Thymus (tissue), 11 donors: ENCODE measurements at regions not wholly inside any gene's neighbourhood (a gene's known extent, or its start where the extent isn't known, plus 50 kb on each side); places are given as distances from the start of the nearest gene placed in this dataset.
"Not testable (repeated sequence)": the region's sequence is repeated elsewhere in the genome, so short reads cannot be mapped to it uniquely, and the experiment has no call there.

ENCODE experiments used
- DNase-seq, 9 donors: peaks; one replicate each; pipeline ENCODE4 v3.0.0-alpha.2; 2013; ENCODE audit warnings: low spot score in 9 of 9, low read depth in 6 of 9, missing footprints in 1 of 9
- H3K27ac ChIP-seq, 2 donors: one replicate each; pipeline ENCODE4 v1.5.1; 2013; ENCODE audit warnings: control low read depth in 1 of 2, low read depth in 1 of 2, low read length in 1 of 2, mild to moderate bottlenecking in 1 of 2, moderate library complexity in 1 of 2
- H3K27me3 ChIP-seq, 2 donors: one replicate each; pipeline ENCODE4 v1.5.1; 2013; ENCODE audit warnings: low read length in 1 of 2; ENCODE audit not compliant: control insufficient read depth in 2 of 2, insufficient read depth in 1 of 2
- H3K36me3 ChIP-seq, 2 donors: one replicate each; pipeline ENCODE4 v1.5.1; 2013; ENCODE audit warnings: low read length in 1 of 2, mild to moderate bottlenecking in 1 of 2, moderate library complexity in 1 of 2; ENCODE audit not compliant: control insufficient read depth in 2 of 2, insufficient read depth in 2 of 2
- H3K4me1 ChIP-seq, 2 donors: one replicate each; pipeline ENCODE4 v1.5.1; 2013; ENCODE audit warnings: low read length in 2 of 2; ENCODE audit not compliant: control insufficient read depth in 2 of 2, insufficient read depth in 2 of 2
- H3K4me3 ChIP-seq, 2 donors: one replicate each; pipeline ENCODE4 v1.5.1; 2013; ENCODE audit warnings: low read length in 2 of 2, control low read depth in 1 of 2, mild to moderate bottlenecking in 1 of 2
- H3K9me3 ChIP-seq, 2 donors: one replicate each; pipeline ENCODE4 v1.5.1; 2013; ENCODE audit warnings: low read length in 1 of 2, mild to moderate bottlenecking in 1 of 2; ENCODE audit not compliant: control insufficient read depth in 2 of 2, insufficient read depth in 1 of 2
- WGBS: extraction: QIAGEN DNeasy Blood & Tissue Kit; methylation state at CpG from one replicate; pipeline ENCODE4 v1.1.7; 2013; 5-methylcytosine and 5-hydroxymethylcytosine counted together
- donor health status: healthy.

DNA sequence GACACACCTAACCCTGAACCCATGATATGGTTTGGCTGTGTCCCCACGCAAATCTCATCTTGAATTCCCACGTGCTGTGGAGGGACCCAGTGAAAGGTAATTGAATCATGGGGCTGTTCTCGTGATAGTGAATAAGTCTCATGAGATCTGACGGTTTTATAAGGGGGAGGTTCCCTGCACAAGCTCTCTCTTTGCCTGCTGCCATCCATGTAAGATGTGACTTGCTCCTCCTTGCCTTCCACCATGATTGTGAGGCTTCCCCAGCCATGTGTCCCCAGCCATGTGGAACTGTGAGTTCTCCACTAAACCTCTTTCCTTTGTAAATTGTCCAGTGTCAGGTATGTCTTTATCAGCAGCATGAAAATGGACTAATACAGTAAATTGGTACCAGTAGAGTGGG, 110.2 kb downstream of the TENT5C start:
- 87% methylated on average over 4 of the region's 4 CpGs for WGBS
- H3K27me3 ChIP-seq, DNase-seq, H3K27ac ChIP-seq, H3K9me3 ChIP-seq, H3K4me1 ChIP-seq, H3K36me3 ChIP-seq, H3K4me3 ChIP-seq: not testable (repeated sequence)

DNA sequence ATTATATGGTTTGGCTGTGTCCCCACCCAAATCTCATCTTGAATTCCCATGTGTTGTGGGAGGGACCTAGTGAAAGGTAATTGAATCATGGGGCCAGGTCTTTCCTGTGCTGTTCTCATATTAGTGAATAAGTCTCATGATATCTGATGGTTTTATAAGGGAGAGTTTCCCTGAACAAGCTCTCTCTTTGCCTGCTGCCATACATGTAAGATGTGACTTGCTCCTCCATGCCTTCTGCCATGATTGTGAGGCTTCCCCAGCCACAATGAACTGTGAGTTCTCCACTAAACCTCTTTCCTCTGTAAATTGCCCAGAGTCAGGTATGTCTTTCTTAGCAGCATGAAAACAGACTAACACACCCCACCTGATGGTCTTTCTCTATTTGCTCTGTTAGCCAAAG, 112.1 kb downstream of the TENT5C start:
- H3K9me3 ChIP-seq, H3K4me1 ChIP-seq, H3K4me3 ChIP-seq, H3K36me3 ChIP-seq, H3K27me3 ChIP-seq, DNase-seq, H3K27ac ChIP-seq: not testable (repeated sequence)

DNA sequence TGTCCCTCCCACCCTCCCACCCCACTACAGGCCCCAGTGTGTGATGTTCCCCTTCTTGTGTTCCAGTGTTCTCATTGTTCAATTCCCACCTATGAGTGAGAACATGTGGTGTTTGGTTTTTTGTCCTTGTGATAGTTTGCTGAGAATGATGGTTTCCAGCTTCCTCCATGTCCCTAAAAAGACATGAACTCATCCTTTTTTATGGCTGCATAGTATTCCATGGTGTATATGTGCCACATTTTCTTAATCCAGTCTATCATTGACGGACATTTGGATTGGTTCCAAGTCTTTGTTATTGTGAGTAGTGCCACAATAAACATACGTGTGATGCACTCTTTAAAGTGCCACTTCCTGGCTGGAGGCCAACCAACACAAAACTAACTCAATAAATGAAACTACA, 112.7 kb downstream of the TENT5C start:
- H3K36me3 ChIP-seq, DNase-seq, H3K4me3 ChIP-seq, H3K4me1 ChIP-seq, H3K9me3 ChIP-seq, H3K27ac ChIP-seq, H3K27me3 ChIP-seq: not testable (repeated sequence)
- 80% methylated on average over 2 of the region's 2 CpGs for WGBS

DNA sequence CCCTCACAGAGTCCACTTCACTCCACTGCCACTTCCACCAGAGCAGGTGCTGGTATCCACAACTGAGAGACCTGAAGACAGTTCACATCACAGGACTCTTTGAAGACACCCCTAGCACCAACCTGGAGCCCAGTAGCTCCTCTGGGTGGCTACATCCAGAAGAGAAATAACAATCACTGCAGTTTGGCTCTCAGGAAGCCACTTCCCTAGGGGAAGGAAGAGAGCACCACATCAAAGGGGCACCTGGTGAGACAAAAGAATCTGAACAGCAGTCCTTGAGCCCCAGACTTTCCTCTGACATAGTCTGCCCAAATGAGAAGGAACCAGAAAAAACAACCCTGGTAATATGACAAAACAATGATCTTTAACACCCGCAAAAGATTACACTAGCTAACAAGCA, 113.2 kb downstream of the TENT5C start:
- DNase-seq: no peak
- Histone ChIP-seq H3K4me1 (no peaks in the 10 kb centered on the region), H3K27me3 (no peaks in the 10 kb centered on the region), H3K9me3 (peaks cover 0 to 9% of the 10 kb centered on the region in 2 donors), H3K4me3 (no peak overlapping the region), H3K36me3 (no peaks in the 10 kb centered on the region), H3K27ac (no peak overlapping the region)
- WGBS: 88% methylated on average over 1 of the region's 1 CpG

DNA sequence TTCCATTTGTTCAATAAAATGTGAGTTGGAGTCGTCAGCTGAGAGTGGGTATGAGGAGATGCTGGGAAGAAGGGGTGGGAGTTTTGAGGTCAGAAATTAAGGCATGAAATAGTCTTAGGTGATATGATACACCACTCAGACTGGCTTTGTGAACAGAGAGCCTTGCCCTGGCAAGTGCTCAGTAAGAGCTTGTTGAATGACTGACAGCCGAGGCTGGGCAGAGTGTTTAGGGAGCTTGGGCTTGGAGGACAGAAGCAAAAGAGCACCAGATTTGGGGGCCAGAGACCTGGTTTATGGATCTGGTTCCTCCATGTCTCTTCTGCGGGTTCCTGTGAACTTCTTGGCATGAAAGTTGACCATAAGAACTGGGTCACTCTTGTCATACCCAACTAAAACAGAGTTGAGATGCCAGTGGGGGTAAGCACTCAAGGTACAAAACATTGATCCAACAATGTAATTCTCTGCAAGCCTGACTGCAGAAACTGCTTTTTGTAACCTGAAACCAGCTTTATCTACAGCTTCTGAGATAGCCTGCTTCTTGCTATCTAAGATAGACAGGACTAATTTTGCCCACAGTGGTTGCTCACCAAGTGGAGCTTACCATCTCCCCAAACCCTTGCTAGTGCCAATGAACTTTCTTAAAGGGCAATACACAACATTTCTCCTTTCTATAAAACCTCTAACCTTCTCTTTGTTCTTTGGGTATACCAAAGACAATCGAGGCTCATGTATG, 126.4 kb downstream of the TENT5C start:
- Histone ChIP-seq H3K27me3 (no peaks in the 10 kb centered on the region), H3K4me3 (no peak overlapping the region), H3K4me1 (no peaks in the 10 kb centered on the region), H3K36me3 (no peaks in the 10 kb centered on the region), H3K27ac (no peak overlapping the region), H3K9me3 (no peaks in the 10 kb centered on the region)
- WGBS: 95% methylated on average over 4 of the region's 4 CpGs
- DNase-seq: no peak

DNA sequence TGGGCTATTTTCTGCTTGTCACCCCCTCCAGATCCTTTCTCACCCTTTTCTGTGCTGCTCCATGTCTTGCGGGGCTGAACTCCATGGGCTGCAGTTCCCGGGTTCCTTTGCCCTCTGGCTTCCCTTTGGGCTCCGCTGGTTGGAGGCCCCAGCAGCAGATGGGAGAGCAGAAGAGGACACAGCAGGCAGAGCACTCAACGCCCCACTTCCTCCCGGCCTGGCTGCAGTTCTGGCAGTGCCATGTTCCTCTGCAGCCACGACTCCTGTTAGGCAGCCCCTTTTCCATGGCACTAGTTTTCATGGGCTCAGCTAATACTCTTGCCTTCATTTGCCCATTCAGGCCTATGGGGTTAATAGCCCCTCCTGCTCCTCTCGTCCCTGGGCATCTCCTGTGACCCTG, 127.1 kb downstream of the TENT5C start:
- no peak for DNase-seq
- H3K27me3 ChIP-seq: no peaks in the 10 kb centered on the region
- 96% methylated on average over 7 of the region's 7 CpGs for WGBS

DNA sequence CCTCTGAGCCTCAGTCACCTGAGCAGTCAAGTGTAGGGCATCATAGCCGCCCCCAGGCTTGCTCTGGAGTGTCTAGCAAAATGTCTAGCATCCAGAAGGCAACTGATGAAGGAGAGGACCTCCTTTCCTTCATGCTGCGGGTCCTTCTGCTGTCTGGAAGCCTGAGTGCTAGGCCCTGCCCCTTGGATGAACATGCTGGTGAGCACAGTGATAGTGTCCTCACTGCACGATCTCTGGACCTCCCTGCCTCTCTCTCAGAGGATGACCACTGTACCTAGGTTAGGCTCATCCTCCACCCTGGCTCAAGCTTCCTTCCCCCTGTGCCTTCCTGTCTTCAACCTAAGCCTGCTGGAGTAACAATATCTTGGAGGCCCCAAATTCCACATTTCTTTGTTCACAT, 128.6 kb downstream of the TENT5C start:
- H3K27ac ChIP-seq: no peak overlapping the region
- no peaks in the 10 kb centered on the region for H3K9me3 ChIP-seq
- WGBS: 82% methylated on average over 3 of the region's 3 CpGs
- H3K36me3 ChIP-seq: no peaks in the 10 kb centered on the region
- DNase-seq: no peak
- no peaks in the 10 kb centered on the region for H3K4me1 ChIP-seq
- no peak overlapping the region for H3K4me3 ChIP-seq
- no peaks in the 10 kb centered on the region for H3K27me3 ChIP-seq

More for the DNA sequence above, 127.1 kb downstream of the TENT5C start:
- H3K9me3 ChIP-seq: no peaks in the 10 kb centered on the region
- no peak overlapping the region for H3K27ac ChIP-seq
- no peak overlapping the region for H3K4me3 ChIP-seq
- no peaks in the 10 kb centered on the region for H3K36me3 ChIP-seq
- H3K4me1 ChIP-seq: no peaks in the 10 kb centered on the region

DNA sequence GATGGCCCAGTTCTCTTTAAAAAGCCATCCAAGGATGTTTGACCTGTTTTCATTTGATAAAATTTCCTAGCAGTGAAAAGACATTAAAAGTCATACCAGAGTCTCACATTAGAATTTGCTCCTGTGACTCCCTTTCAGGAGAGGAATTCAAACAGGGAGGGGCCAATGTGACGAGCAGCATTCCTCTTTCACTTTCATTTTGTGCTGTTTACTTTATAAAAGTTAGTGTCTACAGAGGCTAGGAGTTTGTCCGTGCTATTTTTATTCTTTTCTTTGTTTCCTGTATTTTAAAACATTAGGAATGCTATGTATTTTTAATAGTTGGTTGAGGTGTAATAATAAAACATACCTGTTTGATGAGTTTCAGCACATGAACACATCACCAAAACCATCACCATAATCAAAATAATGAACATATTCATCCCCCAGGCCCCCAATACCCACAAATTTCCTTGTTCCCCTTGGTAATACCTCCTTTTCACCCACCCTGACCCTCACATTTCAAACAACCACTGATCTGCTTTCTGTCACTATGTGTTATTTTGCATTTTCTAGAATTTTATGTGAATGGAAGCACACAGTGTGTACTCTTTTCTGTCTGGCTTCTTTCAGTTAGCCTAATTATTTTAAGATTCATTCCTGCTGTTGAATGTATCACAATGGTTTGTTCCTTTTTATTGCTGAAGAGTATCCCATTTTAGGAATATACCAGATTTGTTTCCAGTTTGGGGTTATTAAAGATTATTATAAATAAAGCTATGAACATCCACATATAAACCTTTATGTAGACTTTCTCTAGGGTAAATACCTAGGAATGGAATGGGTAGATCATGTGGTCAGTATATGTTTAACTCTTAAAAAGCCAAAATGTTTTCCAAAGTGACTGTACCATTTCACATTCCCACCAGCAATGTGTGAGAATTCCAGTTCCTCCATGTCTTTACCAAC, 129.5 kb downstream of the TENT5C start:
- 2% methylated on average over 2 of the region's 2 CpGs for WGBS
- peak overlapping the region in 1 of 2 donors; percentile 42 for H3K27ac ChIP-seq
- peaks cover 0 to under 1% of the 10 kb centered on the region in 2 donors for H3K27me3 ChIP-seq

DNA sequence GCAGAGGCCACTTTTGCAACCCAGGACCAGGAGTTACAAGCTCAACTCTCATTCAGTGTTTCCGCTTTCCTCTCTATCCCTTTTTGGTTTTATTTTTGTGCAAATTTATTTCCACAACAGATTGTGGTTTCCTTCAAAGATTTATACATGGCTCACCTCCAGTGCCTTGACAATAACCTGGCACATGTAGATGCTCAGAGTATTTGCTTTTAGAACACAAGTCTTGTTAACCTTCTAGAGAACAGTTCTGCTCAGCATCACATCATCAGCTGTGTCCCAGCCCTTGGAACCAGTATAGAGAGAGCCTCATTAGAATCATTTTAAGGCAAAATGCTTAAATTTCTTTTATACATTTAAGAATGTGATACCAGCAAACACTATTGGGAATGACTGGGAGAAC, 133.7 kb downstream of the TENT5C start:
- Histone ChIP-seq H3K27ac (no peak overlapping the region), H3K27me3 (peaks cover 0 to 2% of the 10 kb centered on the region in 2 donors), H3K9me3 (no peaks in the 10 kb centered on the region), H3K4me1 (no peaks in the 10 kb centered on the region), H3K36me3 (no peaks in the 10 kb centered on the region), H3K4me3 (no peak overlapping the region)
- 97% methylated on average over 1 of the region's 1 CpG for WGBS
- DNase-seq: no peak

More for the DNA sequence above, 129.5 kb downstream of the TENT5C start:
- no peaks in the 10 kb centered on the region for H3K36me3 ChIP-seq
- H3K4me1 ChIP-seq: no peaks in the 10 kb centered on the region
- peak overlapping the region; percentile 19 to 36 for H3K4me3 ChIP-seq
- H3K9me3 ChIP-seq: no peaks in the 10 kb centered on the region
- DNase-seq: peak in 8 of 9 donors; percentile 18 to 72 (median 33)
